ENCODE measurements at regions not wholly inside any gene's neighbourhood (a gene's known extent, or its start where the extent isn't known, plus 50 kb on each side); places are given as distances from the start of the nearest gene placed in this dataset.

DNA sequence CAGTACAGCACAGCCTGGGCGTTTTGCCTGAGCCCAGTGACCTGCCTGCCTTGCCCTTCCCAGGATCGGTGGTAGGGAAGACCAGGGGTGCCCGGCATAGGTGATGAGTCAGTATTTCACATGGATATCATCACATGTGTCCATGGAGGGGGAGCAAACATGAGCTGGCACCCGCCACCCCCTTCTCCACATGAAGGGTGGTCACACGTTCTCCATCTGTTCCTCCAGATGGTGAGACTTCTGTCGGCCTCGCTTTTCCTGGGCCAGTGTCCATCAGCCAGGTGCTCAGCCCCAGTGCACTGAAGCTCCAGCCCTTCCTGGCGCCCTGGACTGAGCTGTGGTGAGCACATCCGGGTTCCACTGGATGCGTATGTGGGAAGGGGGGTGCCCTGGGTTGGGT lies 208.4 kb downstream of the UBE3A start:
- TF ChIP-seq POLR2AphosphoS5 (IDR thresholded peaks at IDR 0.05; ENCODE audit: low read depth, low read length) (no peak), YY1 (IDR thresholded peaks at IDR 0.05; ENCODE audit: low read depth) (no peak)
- TF ChIP-seq, protein P1, sequence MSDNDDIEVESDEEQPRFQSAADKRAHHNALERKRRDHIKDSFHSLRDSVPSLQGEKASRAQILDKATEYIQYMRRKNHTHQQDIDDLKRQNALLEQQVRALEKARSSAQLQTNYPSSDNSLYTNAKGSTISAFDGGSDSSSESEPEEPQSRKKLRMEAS (IDR thresholded peaks at IDR 0.05; ENCODE audit: low read depth), result no peak
- TF ChIP-seq, protein P2, sequence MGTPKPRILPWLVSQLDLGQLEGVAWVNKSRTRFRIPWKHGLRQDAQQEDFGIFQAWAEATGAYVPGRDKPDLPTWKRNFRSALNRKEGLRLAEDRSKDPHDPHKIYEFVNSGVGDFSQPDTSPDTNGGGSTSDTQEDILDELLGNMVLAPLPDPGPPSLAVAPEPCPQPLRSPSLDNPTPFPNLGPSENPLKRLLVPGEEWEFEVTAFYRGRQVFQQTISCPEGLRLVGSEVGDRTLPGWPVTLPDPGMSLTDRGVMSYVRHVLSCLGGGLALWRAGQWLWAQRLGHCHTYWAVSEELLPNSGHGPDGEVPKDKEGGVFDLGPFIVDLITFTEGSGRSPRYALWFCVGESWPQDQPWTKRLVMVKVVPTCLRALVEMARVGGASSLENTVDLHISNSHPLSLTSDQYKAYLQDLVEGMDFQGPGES (IDR thresholded peaks at IDR 0.05; ENCODE audit: low read depth, low read length), result no peak
- TF ChIP-seq, protein P3, sequence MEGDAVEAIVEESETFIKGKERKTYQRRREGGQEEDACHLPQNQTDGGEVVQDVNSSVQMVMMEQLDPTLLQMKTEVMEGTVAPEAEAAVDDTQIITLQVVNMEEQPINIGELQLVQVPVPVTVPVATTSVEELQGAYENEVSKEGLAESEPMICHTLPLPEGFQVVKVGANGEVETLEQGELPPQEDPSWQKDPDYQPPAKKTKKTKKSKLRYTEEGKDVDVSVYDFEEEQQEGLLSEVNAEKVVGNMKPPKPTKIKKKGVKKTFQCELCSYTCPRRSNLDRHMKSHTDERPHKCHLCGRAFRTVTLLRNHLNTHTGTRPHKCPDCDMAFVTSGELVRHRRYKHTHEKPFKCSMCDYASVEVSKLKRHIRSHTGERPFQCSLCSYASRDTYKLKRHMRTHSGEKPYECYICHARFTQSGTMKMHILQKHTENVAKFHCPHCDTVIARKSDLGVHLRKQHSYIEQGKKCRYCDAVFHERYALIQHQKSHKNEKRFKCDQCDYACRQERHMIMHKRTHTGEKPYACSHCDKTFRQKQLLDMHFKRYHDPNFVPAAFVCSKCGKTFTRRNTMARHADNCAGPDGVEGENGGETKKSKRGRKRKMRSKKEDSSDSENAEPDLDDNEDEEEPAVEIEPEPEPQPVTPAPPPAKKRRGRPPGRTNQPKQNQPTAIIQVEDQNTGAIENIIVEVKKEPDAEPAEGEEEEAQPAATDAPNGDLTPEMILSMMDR (IDR thresholded peaks at IDR 0.05), result no peak
- TF ChIP-seq, protein P4, sequence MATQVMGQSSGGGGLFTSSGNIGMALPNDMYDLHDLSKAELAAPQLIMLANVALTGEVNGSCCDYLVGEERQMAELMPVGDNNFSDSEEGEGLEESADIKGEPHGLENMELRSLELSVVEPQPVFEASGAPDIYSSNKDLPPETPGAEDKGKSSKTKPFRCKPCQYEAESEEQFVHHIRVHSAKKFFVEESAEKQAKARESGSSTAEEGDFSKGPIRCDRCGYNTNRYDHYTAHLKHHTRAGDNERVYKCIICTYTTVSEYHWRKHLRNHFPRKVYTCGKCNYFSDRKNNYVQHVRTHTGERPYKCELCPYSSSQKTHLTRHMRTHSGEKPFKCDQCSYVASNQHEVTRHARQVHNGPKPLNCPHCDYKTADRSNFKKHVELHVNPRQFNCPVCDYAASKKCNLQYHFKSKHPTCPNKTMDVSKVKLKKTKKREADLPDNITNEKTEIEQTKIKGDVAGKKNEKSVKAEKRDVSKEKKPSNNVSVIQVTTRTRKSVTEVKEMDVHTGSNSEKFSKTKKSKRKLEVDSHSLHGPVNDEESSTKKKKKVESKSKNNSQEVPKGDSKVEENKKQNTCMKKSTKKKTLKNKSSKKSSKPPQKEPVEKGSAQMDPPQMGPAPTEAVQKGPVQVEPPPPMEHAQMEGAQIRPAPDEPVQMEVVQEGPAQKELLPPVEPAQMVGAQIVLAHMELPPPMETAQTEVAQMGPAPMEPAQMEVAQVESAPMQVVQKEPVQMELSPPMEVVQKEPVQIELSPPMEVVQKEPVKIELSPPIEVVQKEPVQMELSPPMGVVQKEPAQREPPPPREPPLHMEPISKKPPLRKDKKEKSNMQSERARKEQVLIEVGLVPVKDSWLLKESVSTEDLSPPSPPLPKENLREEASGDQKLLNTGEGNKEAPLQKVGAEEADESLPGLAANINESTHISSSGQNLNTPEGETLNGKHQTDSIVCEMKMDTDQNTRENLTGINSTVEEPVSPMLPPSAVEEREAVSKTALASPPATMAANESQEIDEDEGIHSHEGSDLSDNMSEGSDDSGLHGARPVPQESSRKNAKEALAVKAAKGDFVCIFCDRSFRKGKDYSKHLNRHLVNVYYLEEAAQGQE (IDR thresholded peaks at IDR 0.05; ENCODE audit: low read depth, low read length), result no peak
- TF ChIP-seq, protein P5, sequence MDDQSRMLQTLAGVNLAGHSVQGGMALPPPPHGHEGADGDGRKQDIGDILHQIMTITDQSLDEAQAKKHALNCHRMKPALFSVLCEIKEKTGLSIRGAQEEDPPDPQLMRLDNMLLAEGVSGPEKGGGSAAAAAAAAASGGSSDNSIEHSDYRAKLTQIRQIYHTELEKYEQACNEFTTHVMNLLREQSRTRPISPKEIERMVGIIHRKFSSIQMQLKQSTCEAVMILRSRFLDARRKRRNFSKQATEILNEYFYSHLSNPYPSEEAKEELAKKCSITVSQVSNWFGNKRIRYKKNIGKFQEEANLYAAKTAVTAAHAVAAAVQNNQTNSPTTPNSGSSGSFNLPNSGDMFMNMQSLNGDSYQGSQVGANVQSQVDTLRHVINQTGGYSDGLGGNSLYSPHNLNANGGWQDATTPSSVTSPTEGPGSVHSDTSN (IDR thresholded peaks at IDR 0.05), result no peak
